GM19467 (cell line): ENCODE measurements at regions not wholly inside any gene's neighbourhood (a gene's known extent, or its start where the extent isn't known, plus 50 kb on each side); places are given as distances from the start of the nearest gene placed in this dataset.

ENCODE experiments used
- ATAC-seq: cut with Tn5 transposase; IDR thresholded peaks from one replicate; pipeline ENCODE4 v1.9.1; 2021; ENCODE audit warnings: mild to moderate bottlenecking, moderate library complexity; ENCODE audit not compliant: unreplicated experiment

DNA sequence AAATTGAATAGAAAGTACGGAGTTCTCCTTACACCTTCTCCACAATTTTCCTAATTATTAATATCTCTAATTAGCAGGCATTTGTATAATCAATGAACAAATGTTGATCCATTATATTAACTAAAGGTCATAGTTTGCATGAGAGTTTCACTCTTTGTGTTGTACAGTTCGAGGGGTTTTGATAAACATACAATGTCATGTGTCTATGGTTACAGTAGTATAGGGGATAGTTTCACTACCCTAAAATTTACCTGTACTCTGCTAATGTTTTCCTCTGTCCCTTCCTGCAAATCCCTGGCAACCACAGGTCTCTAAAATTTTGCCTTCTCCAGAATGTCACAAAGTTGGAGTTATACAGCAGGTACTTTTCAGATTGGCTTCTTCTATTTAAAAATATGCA lies 1199.8 kb upstream of the GJE1 start:
- no peak for ATAC-seq

DNA sequence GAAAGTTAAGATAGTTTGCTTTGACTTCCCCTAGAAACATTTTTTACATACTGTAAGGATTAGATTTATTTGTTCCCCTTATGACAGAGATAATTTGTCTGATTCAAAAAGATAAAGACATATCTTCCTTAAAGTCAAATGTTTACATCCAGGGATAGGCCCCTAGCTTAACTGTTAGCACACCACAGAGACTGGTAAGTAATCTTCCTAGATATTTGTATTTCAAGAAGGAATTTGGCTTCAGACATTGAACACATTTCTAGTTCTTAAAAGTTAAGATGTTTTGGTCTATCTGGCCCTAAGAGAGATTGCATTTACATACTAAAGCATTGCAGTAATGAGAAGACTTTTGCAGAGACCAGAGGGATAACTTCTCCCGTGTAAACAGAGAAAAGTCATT lies 1201.1 kb upstream of the GJE1 start:
- no peak for ATAC-seq

DNA sequence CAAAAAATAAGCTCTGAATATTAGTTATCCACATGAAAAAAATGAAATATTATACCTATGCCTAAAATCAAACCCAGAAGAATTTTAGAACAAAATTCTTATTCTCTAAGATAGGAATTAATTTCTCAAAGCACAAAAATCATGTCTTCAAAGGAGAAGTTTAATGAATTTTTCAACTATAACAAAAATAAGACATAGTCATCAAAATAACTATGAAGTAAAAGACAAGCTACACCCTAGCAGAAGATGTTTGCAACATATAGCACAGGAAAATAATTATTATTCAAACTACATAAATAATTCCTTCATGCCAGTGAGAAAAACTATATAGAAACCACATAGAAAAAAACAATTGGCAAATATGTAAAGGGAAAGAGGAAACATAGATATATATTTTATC lies 1203.6 kb upstream of the GJE1 start:
- ATAC-seq = no peak

DNA sequence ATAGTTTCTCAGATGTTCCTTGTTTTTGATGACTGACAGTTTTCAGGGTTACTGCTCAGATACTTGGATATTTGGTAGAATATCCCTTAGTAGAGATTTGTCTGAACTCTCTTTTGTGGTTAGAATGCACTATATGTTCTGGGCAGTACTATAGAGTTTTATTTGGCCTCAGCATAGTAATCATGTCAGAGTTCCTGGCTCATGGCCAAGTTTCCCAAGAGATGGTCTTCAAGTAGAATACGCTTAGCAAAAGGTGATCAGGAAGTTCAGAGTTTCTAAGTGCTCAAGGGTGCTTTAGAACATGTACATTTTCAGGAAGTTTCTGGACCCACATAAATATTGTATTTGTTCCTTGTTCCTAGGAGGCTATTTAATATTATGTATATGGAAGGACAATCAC lies 1209.7 kb upstream of the GJE1 start:
- ATAC-seq = no peak

DNA sequence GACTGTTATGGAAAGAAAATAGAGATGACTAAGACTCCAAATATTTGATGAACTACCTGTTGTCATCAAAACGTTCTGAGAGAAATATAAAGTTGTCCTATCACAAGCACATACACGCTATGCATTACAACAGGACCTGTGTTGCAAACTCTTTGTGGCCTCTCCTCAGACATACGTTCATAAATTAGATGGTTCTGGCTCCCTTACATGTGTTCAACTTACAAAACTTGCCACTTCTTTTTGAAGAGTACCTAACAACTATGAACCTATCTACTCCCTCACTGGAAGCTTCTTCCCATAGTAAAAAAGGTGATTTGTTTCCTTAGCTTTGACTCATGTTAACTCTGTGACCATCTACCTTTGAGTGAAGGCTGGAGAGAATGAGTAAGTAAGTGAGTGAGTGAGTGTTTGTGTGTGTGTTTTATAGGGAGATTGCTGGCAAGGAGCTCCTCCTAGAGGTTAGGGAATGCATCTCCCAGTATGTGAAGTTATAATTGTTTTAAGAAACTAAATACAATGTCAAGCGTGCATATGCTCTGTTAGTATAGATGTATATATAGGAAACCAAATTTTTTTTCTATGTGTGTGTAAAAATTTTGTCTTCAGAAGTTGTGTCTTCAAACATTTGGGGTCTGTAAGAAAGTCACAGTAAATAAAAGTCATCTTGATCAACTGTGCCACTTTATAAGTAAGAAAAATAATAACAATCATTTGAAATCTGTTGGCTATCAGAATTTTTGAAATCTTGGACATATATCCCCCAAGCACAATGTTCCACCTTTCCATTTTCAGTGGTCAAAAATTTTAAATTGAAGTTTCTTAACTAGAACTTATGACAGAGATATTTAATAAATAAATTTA lies 1211.1 kb upstream of the GJE1 start:
- no peak for ATAC-seq

DNA sequence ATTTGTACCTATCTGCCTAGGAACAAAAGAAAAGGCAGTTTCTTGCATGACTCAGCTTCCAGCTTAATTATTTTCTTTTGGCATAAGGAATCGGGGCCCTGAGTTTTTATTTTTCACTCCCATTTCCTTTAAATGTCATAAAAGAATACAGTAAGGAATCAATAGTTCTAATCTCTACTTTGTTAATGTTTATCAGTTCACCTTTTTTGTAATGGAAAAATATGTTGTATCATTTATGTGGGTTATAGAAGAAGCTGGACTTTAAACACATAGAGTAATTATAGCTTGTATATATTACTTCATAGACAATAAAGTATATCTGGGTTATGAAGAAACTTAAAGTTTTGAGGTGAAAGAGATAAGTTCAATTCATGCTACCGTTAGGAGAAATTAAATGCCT lies 1214.8 kb upstream of the GJE1 start:
- no peak for ATAC-seq

DNA sequence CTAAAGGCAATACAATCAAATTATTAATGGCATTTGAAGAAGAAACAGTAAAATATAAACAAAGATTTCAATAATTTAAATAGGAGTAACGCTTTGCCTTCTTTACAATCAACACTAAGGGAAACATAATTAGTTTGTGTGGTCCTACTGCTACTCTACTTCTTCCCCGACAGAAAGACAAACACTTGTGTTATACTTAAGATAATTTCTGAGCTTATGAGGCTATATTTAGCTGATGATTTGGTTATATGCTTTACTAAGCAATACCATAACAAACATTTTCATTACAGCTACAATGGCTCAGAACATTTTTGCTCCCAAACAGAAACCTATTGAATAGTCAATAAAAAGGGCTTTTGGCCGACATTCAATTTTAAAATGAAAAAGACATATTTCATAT lies 1217.2 kb upstream of the GJE1 start:
- ATAC-seq = no peak

DNA sequence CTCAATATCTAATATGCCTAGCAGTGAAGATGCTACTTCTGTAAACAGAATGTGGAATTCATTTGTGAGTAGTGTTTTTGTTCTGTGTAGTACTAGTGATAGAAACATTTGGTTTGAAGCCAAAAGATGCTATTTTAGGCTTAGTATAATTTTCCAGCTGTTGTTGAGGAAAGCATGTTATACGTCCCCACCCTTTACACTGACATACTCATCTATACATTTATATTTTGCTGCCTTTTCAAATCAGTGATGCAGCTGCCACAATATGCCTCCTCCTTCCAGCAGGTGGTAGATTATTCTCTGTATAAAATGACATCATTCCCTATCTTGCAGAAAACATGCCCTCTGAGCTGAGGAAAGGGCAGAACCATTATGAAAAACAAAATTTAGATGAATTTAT lies 1217.6 kb upstream of the GJE1 start:
- no peak for ATAC-seq

DNA sequence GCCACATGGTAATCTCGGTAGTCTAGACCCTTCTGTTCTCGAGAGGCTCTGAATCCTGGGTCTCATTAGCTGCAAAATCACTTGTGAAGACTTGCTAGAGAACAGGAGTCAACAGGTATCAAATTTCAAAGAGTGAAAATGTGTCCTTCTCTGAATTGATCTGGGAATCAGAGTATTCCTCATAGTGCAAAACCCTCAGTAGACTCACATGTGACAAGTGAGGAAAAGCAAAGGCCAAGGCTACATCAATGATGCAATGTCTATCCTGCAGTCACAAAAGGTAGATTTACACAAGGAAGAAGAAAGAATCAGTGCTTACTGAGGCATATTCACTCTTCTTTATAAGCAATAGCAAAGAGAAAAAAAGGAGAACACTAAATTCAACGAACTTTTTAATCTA lies 1220.0 kb upstream of the GJE1 start:
- ATAC-seq = no peak

DNA sequence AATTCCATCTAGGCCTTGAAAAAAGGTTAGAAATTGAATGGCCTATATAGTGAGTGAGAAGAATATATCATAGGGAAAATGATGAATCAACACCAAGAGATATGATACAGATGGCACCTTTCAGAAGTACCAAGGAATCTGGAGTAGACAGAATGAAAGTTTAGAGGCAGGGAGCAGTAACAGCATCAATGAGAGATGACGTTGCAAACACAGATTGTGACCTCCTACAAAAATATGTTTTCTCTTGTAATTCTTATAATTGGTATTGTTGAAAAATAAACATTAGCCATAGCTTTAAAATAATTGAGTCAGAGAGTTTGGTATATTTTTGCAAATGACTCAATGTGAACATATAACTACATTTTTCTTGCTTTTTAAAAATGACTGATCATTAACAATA lies 1223.1 kb upstream of the GJE1 start:
- no peak for ATAC-seq

DNA sequence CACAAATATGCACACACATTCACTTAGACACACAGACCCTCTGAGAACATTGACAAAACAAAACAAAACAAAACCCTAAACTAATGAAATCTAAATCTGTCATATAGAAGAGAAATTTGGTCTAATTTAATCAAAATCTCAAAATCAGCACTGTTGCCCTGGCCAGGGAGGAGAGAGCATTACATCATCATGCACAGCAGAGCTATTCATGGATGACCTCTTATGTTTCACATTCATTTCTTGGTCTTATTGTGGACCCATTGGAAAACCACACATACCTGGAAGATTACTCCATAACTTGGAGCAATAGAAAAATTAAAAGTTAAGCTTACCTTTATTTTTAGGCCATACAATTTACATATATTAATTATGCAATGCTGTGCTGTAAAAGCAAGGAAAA lies 1223.6 kb upstream of the GJE1 start:
- no peak for ATAC-seq

DNA sequence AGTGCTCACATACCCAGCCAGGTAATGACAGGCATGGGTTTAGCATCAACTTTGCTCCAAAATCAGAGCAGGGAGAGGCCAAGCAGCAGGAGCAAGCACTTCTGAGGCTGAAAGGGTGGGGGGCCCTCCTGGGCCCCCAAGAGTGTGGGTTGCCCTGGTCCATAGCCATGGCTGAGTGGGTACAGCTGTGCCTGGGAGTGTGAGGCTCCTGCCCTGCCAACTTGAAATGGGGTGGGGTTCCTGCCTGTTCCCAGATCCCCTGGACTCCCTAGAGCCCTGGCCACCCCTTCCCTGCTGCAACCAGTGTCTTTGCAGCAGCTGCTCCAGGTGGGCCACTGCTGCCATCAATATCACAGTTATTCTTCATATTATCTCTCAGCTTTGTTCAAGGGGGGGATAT lies 1224.2 kb upstream of the GJE1 start:
- no peak for ATAC-seq

DNA sequence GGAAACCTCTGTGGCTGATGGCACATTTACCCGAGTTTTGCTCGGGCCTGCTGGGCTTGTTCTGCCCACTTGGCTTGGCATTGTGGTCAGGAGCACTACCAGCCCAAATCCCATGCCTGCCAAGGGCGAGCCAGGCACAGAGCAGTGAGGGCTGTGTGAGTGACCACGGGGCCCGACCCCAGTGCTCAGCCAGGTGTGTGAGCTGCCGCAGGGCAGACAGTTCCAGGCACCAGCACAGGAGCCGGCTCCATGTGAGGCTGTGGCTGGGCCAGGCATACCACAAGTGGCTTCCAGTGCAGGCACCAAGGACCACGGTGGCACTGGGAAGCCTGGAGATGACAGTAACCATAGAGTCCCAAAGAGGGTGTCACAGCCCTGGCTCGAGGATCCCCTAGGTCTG lies 1225.5 kb upstream of the GJE1 start:
- no peak for ATAC-seq

DNA sequence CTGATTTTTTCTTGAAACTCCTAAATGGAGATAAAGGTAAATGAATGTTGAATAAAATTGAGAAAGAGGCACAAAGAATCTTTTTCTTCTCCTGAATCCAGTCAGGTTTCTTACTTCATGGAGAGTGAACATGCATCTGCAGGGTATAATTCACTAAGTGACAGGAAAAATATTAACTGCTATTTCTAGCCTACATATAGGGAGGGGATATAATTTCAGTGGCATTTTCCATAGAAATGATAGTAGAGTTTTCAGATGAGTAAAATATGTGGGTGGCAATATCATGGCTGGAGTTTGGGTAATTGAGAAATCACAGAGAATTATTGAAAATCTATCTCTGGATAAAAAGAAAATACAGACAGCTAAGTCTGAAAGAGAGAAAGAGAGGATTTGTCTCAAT lies 1227.0 kb upstream of the GJE1 start:
- ATAC-seq = no peak

DNA sequence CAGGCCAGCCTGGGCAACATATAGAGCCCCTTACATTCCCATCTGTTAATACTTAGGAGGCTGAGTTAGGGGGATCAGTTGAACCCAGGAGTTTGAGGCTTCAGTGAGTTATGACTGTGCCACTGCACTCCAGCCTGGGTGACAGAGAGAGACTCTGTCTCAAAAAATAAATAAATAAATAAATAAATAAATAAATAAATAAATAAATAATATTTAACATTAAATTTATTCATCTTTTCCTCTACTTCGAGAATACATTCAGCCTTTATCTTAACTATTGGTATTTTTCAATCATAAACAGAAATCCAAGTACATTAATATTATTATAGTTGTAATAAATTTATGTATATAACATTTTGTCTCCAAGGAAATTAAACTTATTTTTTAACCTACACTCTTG lies 1227.7 kb upstream of the GJE1 start:
- ATAC-seq = no peak

DNA sequence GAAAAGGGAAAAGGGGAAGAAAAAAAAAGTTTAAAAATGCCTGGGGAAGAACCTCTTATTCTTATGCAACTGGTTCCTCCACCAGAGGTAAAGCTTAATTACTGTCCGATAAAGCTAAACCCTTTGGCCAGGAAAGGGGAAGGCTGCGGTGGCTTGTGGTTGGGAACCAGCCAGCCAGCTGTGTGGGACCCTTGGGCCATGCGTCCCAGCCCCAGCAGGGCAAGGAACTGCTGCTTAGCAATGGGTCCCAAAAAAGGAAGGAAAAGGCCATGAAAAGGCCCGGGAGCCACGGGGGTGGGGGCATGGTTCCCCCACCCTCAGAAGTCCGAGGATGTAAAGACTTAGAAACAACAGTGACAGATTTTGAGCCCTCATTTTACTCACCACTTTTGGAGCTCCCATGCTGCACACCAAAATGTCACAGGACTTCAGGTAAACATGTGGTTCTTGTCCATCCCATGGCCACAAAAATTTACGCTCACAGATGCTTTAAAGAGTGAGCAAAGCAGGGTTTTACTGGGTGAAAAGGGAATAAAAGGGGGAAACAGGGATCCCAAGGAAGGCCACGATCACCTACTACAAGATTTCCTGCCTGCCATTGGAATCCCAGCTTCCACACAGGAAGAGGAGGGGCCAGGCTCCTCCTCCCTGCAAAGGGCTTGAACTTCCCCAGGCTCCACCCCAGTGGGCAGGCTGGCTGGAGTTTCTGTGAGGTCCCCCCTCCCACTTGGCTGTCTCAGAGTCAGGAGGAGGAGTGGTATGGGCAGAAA lies 1234.7 kb upstream of the GJE1 start:
- no peak for ATAC-seq

DNA sequence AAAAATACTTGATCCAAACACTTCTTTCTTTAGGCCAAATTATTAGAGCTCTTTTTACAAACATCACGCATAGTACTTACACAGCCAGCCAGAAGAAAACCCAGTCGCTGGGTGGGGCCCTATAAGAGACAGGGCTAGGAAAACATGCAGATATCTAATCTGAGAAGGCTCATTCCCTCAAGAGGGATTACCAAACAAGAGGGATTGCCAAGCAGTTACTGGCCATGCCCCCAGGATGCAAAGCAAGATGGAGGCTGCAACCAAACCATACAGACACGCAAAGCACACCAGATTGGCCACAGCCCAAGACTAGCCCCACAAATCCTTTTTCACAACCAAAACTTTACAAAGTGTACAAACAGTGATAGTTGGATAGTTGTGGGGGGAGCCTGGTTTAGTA lies 1235.4 kb upstream of the GJE1 start:
- ATAC-seq = no peak

DNA sequence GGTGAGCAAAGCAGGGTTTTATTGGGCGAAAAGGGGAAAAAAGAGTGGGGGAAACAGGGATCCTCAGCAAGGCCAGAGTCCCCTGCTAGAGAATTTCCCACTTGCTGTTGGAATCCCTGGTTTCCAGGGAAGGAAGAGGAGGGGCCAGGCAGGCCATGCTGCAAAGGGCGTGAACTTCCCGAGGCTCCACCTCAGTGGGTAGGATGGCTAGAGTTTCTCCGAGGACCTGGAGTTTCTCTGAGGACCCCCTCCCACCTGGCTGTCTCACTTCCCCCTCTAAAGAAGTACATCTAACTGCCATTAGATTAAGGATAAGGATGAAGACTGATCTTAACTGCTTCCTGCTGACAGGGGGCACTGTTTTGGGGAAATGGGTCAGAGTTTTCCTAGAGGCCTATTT lies 1239.3 kb upstream of the GJE1 start:
- no peak for ATAC-seq

DNA sequence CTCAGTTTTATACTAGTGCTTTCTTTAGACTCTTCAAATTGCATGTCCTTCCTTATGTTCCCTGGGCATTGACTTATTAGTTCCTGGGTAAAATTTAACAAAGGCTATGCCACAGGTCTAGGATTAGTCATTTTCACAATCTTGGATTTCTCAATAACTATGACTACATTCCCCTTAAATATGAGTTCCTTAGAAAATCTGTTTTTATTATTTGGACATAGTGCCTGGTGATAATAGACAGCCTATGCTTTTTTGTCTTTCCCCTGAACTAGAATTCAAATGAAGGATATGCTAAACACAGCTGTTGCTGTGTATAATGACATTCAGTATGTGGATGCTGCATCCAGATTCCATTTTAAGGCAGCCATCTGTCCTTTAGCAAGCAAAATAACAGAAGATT lies 1252.8 kb upstream of the GJE1 start:
- ATAC-seq = no peak

DNA sequence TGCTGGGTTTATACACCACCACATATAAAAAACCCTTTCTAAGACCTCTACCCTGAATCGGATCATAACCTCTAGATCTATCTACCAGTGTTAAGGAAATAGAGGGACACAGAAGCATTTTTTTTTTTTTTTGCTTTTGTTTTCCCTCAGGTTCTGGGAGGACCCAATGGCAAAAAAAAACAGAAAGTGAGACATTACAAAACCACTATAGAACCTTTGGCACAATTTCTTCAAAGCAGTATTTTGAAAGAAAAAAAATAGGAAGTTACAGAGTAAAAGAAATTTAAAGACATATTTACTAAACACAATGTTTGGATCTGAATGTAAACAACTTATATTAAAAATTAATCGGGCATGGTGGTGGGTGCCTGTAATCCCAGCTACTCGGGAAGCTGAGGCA lies 1258.7 kb upstream of the GJE1 start:
- no peak for ATAC-seq

DNA sequence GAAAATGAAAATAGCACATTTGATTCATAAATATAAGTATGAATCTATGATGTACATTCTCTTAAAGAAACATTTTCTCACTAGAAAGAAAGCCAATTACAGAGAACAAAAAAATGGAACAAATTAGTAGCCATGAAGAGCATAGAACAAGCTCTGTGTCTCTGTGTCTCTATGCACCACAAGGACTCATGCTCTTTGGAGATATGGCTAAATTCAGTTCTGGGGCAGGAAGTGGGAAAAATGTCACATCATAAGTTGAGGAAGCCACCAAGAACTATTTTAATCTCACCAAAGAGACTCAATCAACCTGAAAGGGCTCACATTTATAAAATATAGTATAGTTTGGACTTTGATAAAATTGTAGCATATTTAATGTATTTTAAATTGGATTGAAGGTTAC lies 1259.8 kb upstream of the GJE1 start:
- ATAC-seq = no peak

DNA sequence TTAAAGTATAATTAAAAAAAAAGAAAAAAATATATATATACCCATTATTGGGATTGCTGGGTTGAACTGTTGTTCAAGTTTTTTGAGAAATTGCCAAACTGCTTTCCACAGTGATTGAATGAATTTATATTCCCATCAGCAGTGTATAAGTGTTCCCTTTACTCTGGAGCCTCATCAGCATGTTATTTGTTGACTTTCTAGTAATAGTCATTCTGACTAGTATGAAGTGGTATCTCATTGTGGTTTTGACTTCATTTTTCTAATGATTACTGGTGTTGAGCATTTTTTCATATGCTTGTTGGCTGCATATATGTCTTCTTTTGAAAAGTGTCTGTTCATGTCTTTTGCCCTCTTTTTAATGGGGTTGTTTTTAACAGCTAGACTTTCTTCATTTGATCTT lies 1260.8 kb upstream of the GJE1 start:
- ATAC-seq = no peak

DNA sequence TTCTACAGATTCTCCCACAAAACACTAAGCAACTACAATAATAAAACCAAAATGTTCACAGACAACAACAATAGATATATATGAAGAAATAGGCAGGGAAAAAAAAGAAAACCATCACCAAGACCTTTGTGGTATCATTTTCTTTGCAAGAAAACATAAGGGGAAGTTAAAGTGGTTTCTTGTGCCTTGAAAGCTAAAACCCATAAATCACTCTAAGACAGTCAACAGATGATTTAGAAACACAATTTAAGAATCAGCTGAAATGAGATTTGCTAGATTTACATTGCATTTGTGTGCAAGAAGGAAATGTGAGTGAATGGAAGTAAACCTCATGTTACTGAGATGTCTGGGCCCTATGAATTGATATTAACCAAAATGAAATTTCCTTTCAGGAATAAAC lies 1265.4 kb upstream of the GJE1 start:
- no peak for ATAC-seq
